GM21576 (cell line): ENCODE measurements at regions not wholly inside any gene's neighbourhood (a gene's known extent, or its start where the extent isn't known, plus 50 kb on each side); places are given as distances from the start of the nearest gene placed in this dataset.
"Not testable (repeated sequence)": the region's sequence is repeated elsewhere in the genome, so short reads cannot be mapped to it uniquely, and the experiment has no call there.

Source experiments
- ATAC-seq: cut with Tn5 transposase; IDR thresholded peaks from one replicate; pipeline ENCODE4 v1.9.1; 2021; ENCODE audit warnings: mild to moderate bottlenecking, moderate library complexity; ENCODE audit not compliant: unreplicated experiment

GRCh38 chr3:34909679-34910078 lies 729.6 kb upstream of the ARPP21 start:
- not testable (repeated sequence) for ATAC-seq

- ATAC-seq, result no peak
Observed at GRCh38 chr3:34919025-34919424, 720.3 kb upstream of the ARPP21 start.

- no peak for ATAC-seq
Observed at GRCh38 chr3:34920806-34921205, 718.5 kb upstream of the ARPP21 start.

- no peak for ATAC-seq
Observed at GRCh38 chr3:34924961-34925360, 714.4 kb upstream of the ARPP21 start.

- ATAC-seq, result no peak
Observed at GRCh38 chr3:34925851-34926250, 713.5 kb upstream of the ARPP21 start.

GRCh38 chr3:34929036-34929435 lies 710.3 kb upstream of the ARPP21 start:
- ATAC-seq, result no peak

- ATAC-seq, result no peak
Observed at GRCh38 chr3:34934660-34935059, 704.7 kb upstream of the ARPP21 start.

GRCh38 chr3:34938784-34939183 lies 700.5 kb upstream of the ARPP21 start:
- no peak for ATAC-seq

- no peak for ATAC-seq
Observed at GRCh38 chr3:34942256-34942655, 697.1 kb upstream of the ARPP21 start.

- no peak for ATAC-seq
Observed at GRCh38 chr3:34947834-34948233, 691.5 kb upstream of the ARPP21 start.

GRCh38 chr3:34948517-34948916 lies 690.8 kb upstream of the ARPP21 start:
- no peak for ATAC-seq

- no peak for ATAC-seq
Observed at GRCh38 chr3:34955680-34956079, 683.6 kb upstream of the ARPP21 start.

GRCh38 chr3:34956511-34956910 lies 682.8 kb upstream of the ARPP21 start:
- ATAC-seq, result no peak

- ATAC-seq, result no peak
Observed at GRCh38 chr3:34957677-34958076, 681.6 kb upstream of the ARPP21 start.

GRCh38 chr3:34969513-34969912 lies 669.8 kb upstream of the ARPP21 start:
- ATAC-seq, result no peak

GRCh38 chr3:34972481-34972880 lies 666.8 kb upstream of the ARPP21 start:
- ATAC-seq, result no peak

GRCh38 chr3:34973586-34973985 lies 665.7 kb upstream of the ARPP21 start:
- ATAC-seq, result no peak

GRCh38 chr3:34983631-34984030 lies 655.7 kb upstream of the ARPP21 start:
- ATAC-seq, result no peak

- no peak for ATAC-seq
Observed at GRCh38 chr3:34988296-34988695, 651.0 kb upstream of the ARPP21 start.

- ATAC-seq, result no peak
Observed at GRCh38 chr3:34995796-34996430, 643.4 kb upstream of the ARPP21 start.

GRCh38 chr3:34998902-34999301 lies 640.4 kb upstream of the ARPP21 start:
- no peak for ATAC-seq

GRCh38 chr3:35012214-35012613 lies 627.1 kb upstream of the ARPP21 start:
- ATAC-seq, result no peak

- ATAC-seq, result no peak
Observed at GRCh38 chr3:35028157-35028556, 611.2 kb upstream of the ARPP21 start.
